GM13976 (cell line): ENCODE measurements at regions not wholly inside any gene's neighbourhood (a gene's known extent, or its start where the extent isn't known, plus 50 kb on each side); places are given as distances from the start of the nearest gene placed in this dataset.

Experiments used
- DNase-seq: peaks from one replicate; pipeline ENCODE4 v3.0.0; 2012; ENCODE audit warnings: low spot score
- CTCF ChIP-seq: IDR thresholded peaks from 2 replicates; pipeline ENCODE4 v1.5.1; 2012; ENCODE audit warnings: borderline replicate concordance, mild to moderate bottlenecking; ENCODE audit not compliant: insufficient read depth; ENCODE audit errors: extremely low read depth, missing control alignments, control extremely low read depth
- in situ Hi-C: fragments of 300-500 bp; cut with MboI; formaldehyde crosslinking; loops from one replicate; pipeline ENCODE4 v1.12.0; 2022; ENCODE audit warnings: low sequenced_read_pairs, mixed read lengths, inconsistent platforms; ENCODE audit not compliant: unreplicated experiment

- in situ Hi-C loops = no loop called here
- TF ChIP-seq CTCF = no peak
- DNase-seq = no peak
These were observed 105.8 kb downstream of the BMP4 start for GRCh38 chr14:53850714-53851296.

DNA sequence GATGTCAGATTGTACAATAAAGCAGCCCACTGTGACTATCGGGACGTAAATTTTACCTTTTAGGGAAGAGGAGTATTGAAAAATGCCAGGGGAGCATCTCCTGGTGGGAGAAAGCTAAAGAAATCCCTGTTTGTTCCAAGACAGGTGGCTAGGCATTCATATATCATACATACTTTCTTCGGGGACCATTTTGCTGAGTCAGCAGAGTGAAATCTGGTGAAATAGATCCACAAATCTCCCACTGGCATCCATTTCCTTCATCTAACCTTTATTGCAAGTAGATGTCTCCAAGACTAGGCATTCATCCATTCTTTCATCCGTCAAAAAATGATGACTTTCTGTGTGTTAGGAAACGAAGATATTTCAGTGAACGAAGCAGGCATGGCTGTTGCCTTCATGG lies 107.1 kb downstream of the BMP4 start:
- in situ Hi-C loops = no loop called here
- no peak for TF ChIP-seq CTCF
- no peak for DNase-seq

- in situ Hi-C loops = no loop called here
- no peak for DNase-seq
- TF ChIP-seq CTCF = no peak
These were observed 107.8 kb downstream of the BMP4 start for GRCh38 chr14:53848854-53849253.

GRCh38 chr14:53847881-53848280 lies 108.7 kb downstream of the BMP4 start:
- TF ChIP-seq CTCF = no peak
- no peak for DNase-seq
- in situ Hi-C loops = no loop called here

DNA sequence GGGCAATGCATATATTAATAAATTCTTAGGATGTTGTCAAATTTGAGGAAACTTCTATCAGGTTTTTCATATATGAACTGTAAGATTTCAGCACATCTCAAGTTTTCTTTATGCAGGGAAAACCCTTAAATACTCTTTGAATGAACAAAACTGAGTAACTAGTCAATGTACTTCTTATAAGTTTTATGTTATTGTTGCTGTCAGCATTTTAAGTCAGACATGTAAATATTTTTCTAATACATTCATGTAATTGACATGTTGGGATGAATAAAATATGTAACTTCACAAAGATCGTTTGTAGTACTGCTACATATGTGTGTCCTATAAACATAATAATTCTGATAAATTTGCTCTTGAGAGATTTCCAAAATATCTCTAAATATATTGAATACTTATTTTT lies 109.6 kb downstream of the BMP4 start:
- no peak for TF ChIP-seq CTCF
- in situ Hi-C loops = no loop called here

GRCh38 chr14:53845813-53846693 lies 110.6 kb downstream of the BMP4 start:
- DNase-seq = no peak
- in situ Hi-C loops = no loop called here
- TF ChIP-seq CTCF = no peak

More for the DNA sequence above, 109.6 kb downstream of the BMP4 start:
- no peak for DNase-seq
